MM.1S (cell line): ENCODE measurements at regions not wholly inside any gene's neighbourhood (a gene's known extent, or its start where the extent isn't known, plus 50 kb on each side); places are given as distances from the start of the nearest gene placed in this dataset.

Experiments
- CTCF ChIP-seq: fragments of 300-600 bp; sonication (generic); IDR thresholded peaks from 2 replicates; pipeline ENCODE4 v1.5.1; 2016; ENCODE audit warnings: antibody characterized with exemption, low read length, mixed read lengths
- EZH2phosphoT487 ChIP-seq: fragments of 300-600 bp; sonication (generic); IDR thresholded peaks from 2 replicates; pipeline ENCODE4 v1.6.1; 2018; ENCODE audit warnings: antibody characterized with exemption, low read length

- TF ChIP-seq CTCF (no peak), EZH2phosphoT487 (no peak)
These were observed 703.0 kb downstream of the ARAP2 start for GRCh38 chr4:35541146-35541887.
